HCT116 (cell line): ENCODE measurements at regions not wholly inside any gene's neighbourhood (a gene's known extent, or its start where the extent isn't known, plus 50 kb on each side); places are given as distances from the start of the nearest gene placed in this dataset.

Experiments
- ATAC-seq: fragments of 200-7000 bp; cut with Tn5 transposase; 2 replicates; pipeline ENCODE4 v1.9.1; 2020; ENCODE audit warnings: mild to moderate bottlenecking, moderate library complexity
- BruUV-seq: library from RNA; stranded (reverse); fragments of 400-500 nt; replicated peaks from 2 replicates; lab custom pipeline; 2021; lab: Mats Ljungman, UMichigan
- CTCF ChIA-PET: fragments of 300-600 bp; sonication (Branson Sonifier 250); formaldehyde crosslinking; loops from one replicate; lab custom pipeline; 2021; ENCODE audit warnings: antibody characterized with exemption; lab: Charles Lee
- POLR2A ChIA-PET: fragments of 300-600, 350-600 bp; sonication (Branson Sonifier 250); formaldehyde crosslinking; loops from one replicate; lab custom pipeline; 2021; ENCODE audit warnings: antibody characterized with exemption; lab: Charles Lee
- RAD21 ChIA-PET, 2 experiments: fragments of 300-600 bp; sonication (Branson Sonifier 250); formaldehyde crosslinking; loops; one replicate each; lab custom pipeline; 2023; ENCODE audit warnings: low total read pairs in 2 of 2; ENCODE audit not compliant: uncharacterized antibody in 2 of 2, unreplicated experiment in 2 of 2, low non-redundant PET in 1 of 2; lab: Charles Lee
- DNase-seq: peaks from one replicate; pipeline ENCODE4 v3.0.0-alpha.2; 2010; ENCODE audit warnings: low read depth, low spot score
- H2AFZ ChIP-seq: fragments of 200-600 bp; shearing (Covaris generic), sonication (generic); 2 replicates; pipeline ENCODE4 v1.6.1; 2017; ENCODE audit warnings: low read depth, mixed run types, mixed read lengths, antibody characterized with exemption, low read length; ENCODE audit not compliant: poor library complexity, severe bottlenecking
- H3K27ac ChIP-seq: 2 replicates; pipeline ENCODE4 v1.5.1; 2012; ENCODE audit warnings: low read depth, low read length
- H3K27me3 ChIP-seq: fragments of 200-600 bp; sonication (generic); 2 replicates; pipeline ENCODE4 v1.6.1; 2016; ENCODE audit warnings: mixed run types, low read length, mixed read lengths; ENCODE audit not compliant: insufficient read depth
- H3K36me3 ChIP-seq, 2 experiments: fragments of 200-500 bp in 1 of 2; fragments of 200-600 bp in 1 of 2; sonication (Bioruptor generic) in 1 of 2; sonication (generic) in 1 of 2; 2 replicates each; pipeline versions ENCODE4 v1.5.1 to v1.6.1; 2014 to 2016; ENCODE audit warnings: low read length in 2 of 2, inconsistent platforms in 1 of 2, mixed read lengths in 1 of 2, mixed run types in 1 of 2; ENCODE audit not compliant: insufficient read depth in 2 of 2, control insufficient read depth in 1 of 2
- H3K4me1 ChIP-seq, 2 experiments: fragments of 200-600 bp in 1 of 2; sonication (generic) in 1 of 2; 2 replicates each; pipeline versions ENCODE4 v1.5.1 to v1.6.1; 2012 to 2017; ENCODE audit warnings: low read length in 2 of 2, inconsistent platforms in 1 of 2, mild to moderate bottlenecking in 1 of 2, mixed read lengths in 1 of 2, mixed run types in 1 of 2, moderate library complexity in 1 of 2; ENCODE audit not compliant: insufficient read depth in 2 of 2, control insufficient read depth in 1 of 2
- H3K4me2 ChIP-seq: fragments of 200-600 bp; sonication (generic); 2 replicates; pipeline ENCODE4 v1.6.1; 2017; ENCODE audit warnings: mixed run types, low read length, mixed read lengths
- H3K4me3 ChIP-seq, 2 experiments: fragments of 200-600 bp in 1 of 2; sonication (generic) in 1 of 2; replicated peaks in 1 of 2; 2 replicates each; pipeline ENCODE4 v1.5.1; 2011 to 2016; ENCODE audit warnings: low read length in 2 of 2, control low read depth in 1 of 2, low read depth in 1 of 2, mild to moderate bottlenecking in 1 of 2, mixed read lengths in 1 of 2, mixed run types in 1 of 2
- H3K79me2 ChIP-seq: fragments of 200-600 bp; sonication (generic); 2 replicates; pipeline ENCODE4 v1.6.1; 2017; ENCODE audit warnings: mild to moderate bottlenecking, mixed run types, low read length, moderate library complexity, mixed read lengths; ENCODE audit not compliant: insufficient read depth
- H3K9ac ChIP-seq: fragments of 200-600 bp; sonication (generic); 2 replicates; pipeline ENCODE4 v1.6.1; 2016; ENCODE audit warnings: low read length, mixed read lengths
- H3K9me2 ChIP-seq: fragments of 200-600 bp; sonication (generic), shearing (Covaris generic); 2 replicates; pipeline ENCODE4 v1.6.1; 2017; ENCODE audit warnings: mixed run types, mild to moderate bottlenecking, moderate library complexity; ENCODE audit not compliant: insufficient read depth
- H3K9me3 ChIP-seq, 2 experiments: fragments of 200-500 bp in 1 of 2; fragments of 200-600 bp in 1 of 2; sonication (Bioruptor generic) in 1 of 2; sonication (generic) in 1 of 2; 2 replicates each; pipeline ENCODE4 v1.6.1; 2014 to 2017; ENCODE audit warnings: low read length in 2 of 2, mixed read lengths in 2 of 2, inconsistent platforms in 1 of 2, low read depth in 1 of 2, mild to moderate bottlenecking in 1 of 2, mixed run types in 1 of 2, moderate library complexity in 1 of 2; ENCODE audit not compliant: control insufficient read depth in 1 of 2, insufficient read depth in 1 of 2
- H4K20me1 ChIP-seq: fragments of 200-600 bp; sonication (generic), shearing (Covaris generic); 2 replicates; pipeline ENCODE4 v1.6.1; 2017; ENCODE audit warnings: mixed run types, mild to moderate bottlenecking, moderate library complexity; ENCODE audit not compliant: insufficient read depth
- CTCF ChIP-seq, 3 experiments: fragments of 200-600 bp in 1 of 3; sonication (generic) in 1 of 3; IDR thresholded peaks in 2 of 3; conservative IDR thresholded peaks in 1 of 3; 2 replicates each; pipeline ENCODE4 v1.5.1; 2012 to 2017; ENCODE audit warnings: low read depth in 2 of 3, low read length in 2 of 3, antibody characterized with exemption in 1 of 3, borderline replicate concordance in 1 of 3, control low read depth in 1 of 3, mild to moderate bottlenecking in 1 of 3, mixed read lengths in 1 of 3, mixed run types in 1 of 3, moderate library complexity in 1 of 3; ENCODE audit not compliant: insufficient read depth in 1 of 3
- YY1 ChIP-seq: IDR thresholded peaks from 2 replicates; pipeline ENCODE4 v1.6.1; 2011; ENCODE audit warnings: low read length, low read depth, moderate library complexity, mild to moderate bottlenecking; ENCODE audit not compliant: insufficient replicate concordance; ENCODE audit errors: extremely low read depth
- intact Hi-C: fragments of 100-400 bp; cut with micrococcal nuclease; formaldehyde crosslinking; loops from 2 replicates; pipeline ENCODE4 v1.10.0; 2022
- TF ChIP-seq, protein P1 (sequence below): IDR thresholded peaks from 2 replicates; pipeline ENCODE4 v1.6.1; 2012; ENCODE audit warnings: low read depth

- Histone ChIP-seq H3K9ac (no peak overlapping the region), H3K4me2 (no peak overlapping the region), H3K79me2 (no peaks in the 10 kb centered on the region), H3K27ac (no peak overlapping the region), H3K9me3 (no peaks in the 10 kb centered on the region), H3K4me3 (no peak overlapping the region), H3K4me1 (no peaks in the 10 kb centered on the region), H3K36me3 (no peaks in the 10 kb centered on the region), H3K27me3 (no peaks in the 10 kb centered on the region), H2AFZ (no peak overlapping the region), H3K9me2 (no peaks in the 10 kb centered on the region), H4K20me1 (no peaks in the 10 kb centered on the region)
- intact Hi-C loops: no loop called here
- ChIA-PET CTCF (no interaction called here), RAD21 (no interaction called here), POLR2A (no interaction called here)
- DNase-seq (no peak), ATAC-seq (no peak)
- no TSS peak for BruUV-seq
- TF ChIP-seq CTCF (IDR thresholded peaks at IDR 0.05 in 2 of 3, conservative IDR thresholded peaks at IDR 0.05 in 1 of 3; ENCODE audit: borderline replicate concordance in 1 of 3, insufficient read depth in 1 of 3, low read depth in 2 of 3, low read length in 2 of 3) (no peak), YY1 (no peak)
- TF ChIP-seq, protein P1, sequence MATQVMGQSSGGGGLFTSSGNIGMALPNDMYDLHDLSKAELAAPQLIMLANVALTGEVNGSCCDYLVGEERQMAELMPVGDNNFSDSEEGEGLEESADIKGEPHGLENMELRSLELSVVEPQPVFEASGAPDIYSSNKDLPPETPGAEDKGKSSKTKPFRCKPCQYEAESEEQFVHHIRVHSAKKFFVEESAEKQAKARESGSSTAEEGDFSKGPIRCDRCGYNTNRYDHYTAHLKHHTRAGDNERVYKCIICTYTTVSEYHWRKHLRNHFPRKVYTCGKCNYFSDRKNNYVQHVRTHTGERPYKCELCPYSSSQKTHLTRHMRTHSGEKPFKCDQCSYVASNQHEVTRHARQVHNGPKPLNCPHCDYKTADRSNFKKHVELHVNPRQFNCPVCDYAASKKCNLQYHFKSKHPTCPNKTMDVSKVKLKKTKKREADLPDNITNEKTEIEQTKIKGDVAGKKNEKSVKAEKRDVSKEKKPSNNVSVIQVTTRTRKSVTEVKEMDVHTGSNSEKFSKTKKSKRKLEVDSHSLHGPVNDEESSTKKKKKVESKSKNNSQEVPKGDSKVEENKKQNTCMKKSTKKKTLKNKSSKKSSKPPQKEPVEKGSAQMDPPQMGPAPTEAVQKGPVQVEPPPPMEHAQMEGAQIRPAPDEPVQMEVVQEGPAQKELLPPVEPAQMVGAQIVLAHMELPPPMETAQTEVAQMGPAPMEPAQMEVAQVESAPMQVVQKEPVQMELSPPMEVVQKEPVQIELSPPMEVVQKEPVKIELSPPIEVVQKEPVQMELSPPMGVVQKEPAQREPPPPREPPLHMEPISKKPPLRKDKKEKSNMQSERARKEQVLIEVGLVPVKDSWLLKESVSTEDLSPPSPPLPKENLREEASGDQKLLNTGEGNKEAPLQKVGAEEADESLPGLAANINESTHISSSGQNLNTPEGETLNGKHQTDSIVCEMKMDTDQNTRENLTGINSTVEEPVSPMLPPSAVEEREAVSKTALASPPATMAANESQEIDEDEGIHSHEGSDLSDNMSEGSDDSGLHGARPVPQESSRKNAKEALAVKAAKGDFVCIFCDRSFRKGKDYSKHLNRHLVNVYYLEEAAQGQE: no peak
Measured at GRCh38 chr16:58948244-58948643, 214.1 kb upstream of the GOT2 start.
